ENCODE measurements at regions not wholly inside any gene's neighbourhood (a gene's known extent, or its start where the extent isn't known, plus 50 kb on each side); places are given as distances from the start of the nearest gene placed in this dataset.

DNA sequence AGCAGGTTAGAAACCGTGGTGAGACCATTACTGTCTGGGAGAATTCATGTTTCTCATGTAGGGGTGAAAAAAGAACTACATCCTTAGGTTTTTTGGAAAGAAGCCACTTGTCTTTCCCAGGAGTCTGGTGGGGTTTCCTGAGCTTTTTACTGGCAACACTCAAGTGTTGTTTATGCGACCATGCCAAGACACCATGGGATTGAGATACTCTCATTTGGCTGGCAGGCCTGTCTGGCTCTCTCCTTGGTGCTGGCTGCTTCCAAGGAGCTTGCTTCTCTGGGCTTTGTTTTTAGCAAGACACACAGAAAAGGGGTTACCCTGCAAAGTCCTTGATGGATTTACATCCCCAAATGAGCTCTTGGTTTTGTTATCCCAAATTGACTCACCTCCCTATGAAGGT, 80.9 kb upstream of the ISL1 start:
- DNase-seq (ENCODE audit: low read depth) = no peak
- no peak overlapping the region for H3K4me3 ChIP-seq (ENCODE audit: low read depth, low read length)

DNA sequence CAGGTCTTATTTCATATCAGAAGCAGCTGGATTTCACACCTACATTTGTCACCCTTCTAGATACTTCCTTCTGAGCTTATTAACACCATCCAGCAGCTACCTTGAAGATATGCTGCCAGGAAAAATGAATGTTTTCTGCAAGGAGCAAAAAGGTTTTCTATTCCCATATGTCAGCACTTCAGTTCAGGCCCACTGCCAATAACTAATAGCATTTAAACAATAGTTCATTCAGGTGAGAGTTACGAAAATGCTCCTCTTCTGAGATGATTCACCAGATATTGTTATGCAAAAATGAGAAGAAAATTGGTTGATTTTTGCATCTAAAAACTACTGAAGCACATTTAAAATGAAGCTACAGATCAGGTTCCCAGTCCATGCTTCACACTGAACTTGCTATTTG, 56.4 kb upstream of the ISL1 start:
- no peak for DNase-seq (ENCODE audit: low read depth)
- TF ChIP-seq CTCF (conservative IDR thresholded peaks at IDR 0.05; ENCODE audit: low read depth, low read length) = no peak
- H3K4me3 ChIP-seq (ENCODE audit: low read depth, low read length) = no peak overlapping the region

More for the DNA sequence above, 80.9 kb upstream of the ISL1 start:
- no peak for TF ChIP-seq CTCF (conservative IDR thresholded peaks at IDR 0.05; ENCODE audit: low read depth, low read length)
